OCI-LY1 (cell line): ENCODE measurements at regions not wholly inside any gene's neighbourhood (a gene's known extent, or its start where the extent isn't known, plus 50 kb on each side); places are given as distances from the start of the nearest gene placed in this dataset.

ENCODE experiments used
- H2AFZ ChIP-seq: fragments of 200-600 bp; sonication (generic), shearing (Covaris generic); 2 replicates; pipeline ENCODE4 v1.6.0; 2014; ENCODE audit warnings: antibody characterized with exemption, mild to moderate bottlenecking, low read length
- H3F3A ChIP-seq: fragments of 200-600 bp; sonication (generic), shearing (Covaris generic); 2 replicates; pipeline ENCODE4 v1.6.0; 2014; ENCODE audit warnings: mild to moderate bottlenecking, antibody characterized with exemption, low read length, moderate library complexity; ENCODE audit not compliant: insufficient read depth
- H3K27ac ChIP-seq: fragments of 200-600 bp; sonication (generic); 2 replicates; pipeline ENCODE4 v1.5.1; 2014; ENCODE audit warnings: low read length, mixed run types, mild to moderate bottlenecking, low read depth; ENCODE audit not compliant: poor library complexity, severe bottlenecking
- H3K27me3 ChIP-seq: fragments of 200-600 bp; sonication (generic); 2 replicates; pipeline ENCODE4 v1.6.0; 2014; ENCODE audit warnings: antibody characterized with exemption, mild to moderate bottlenecking, low read length, moderate library complexity; ENCODE audit not compliant: insufficient read depth
- H3K36me3 ChIP-seq: fragments of 200-600 bp; sonication (generic); 2 replicates; pipeline ENCODE4 v1.6.1; 2014; ENCODE audit warnings: mild to moderate bottlenecking, antibody characterized with exemption, low read length, moderate library complexity, mixed read lengths; ENCODE audit not compliant: insufficient read depth
- H3K4me1 ChIP-seq: fragments of 200-600 bp; sonication (generic); 2 replicates; pipeline ENCODE4 v1.5.1; 2014; ENCODE audit warnings: mild to moderate bottlenecking, low read length, moderate library complexity; ENCODE audit not compliant: insufficient read depth, severe bottlenecking
- H3K4me2 ChIP-seq: fragments of 200-600 bp; sonication (generic), shearing (Covaris generic); 2 replicates; pipeline ENCODE4 v1.6.1; 2014; ENCODE audit warnings: low read length
- H3K4me3 ChIP-seq: fragments of 200-600 bp; sonication (generic); 2 replicates; pipeline ENCODE4 v1.5.1; 2014; ENCODE audit warnings: low read length, low read depth, mild to moderate bottlenecking, mixed read lengths; ENCODE audit not compliant: poor library complexity, severe bottlenecking
- H3K79me2 ChIP-seq: fragments of 200-600 bp; shearing (Covaris generic); 2 replicates; pipeline ENCODE4 v1.6.1; 2016; ENCODE audit warnings: mixed run types, low read length, mixed read lengths; ENCODE audit not compliant: insufficient read depth
- H3K9ac ChIP-seq: fragments of 200-600 bp; sonication (generic), shearing (Covaris generic); 2 replicates; pipeline ENCODE4 v1.6.1; 2014; ENCODE audit warnings: mild to moderate bottlenecking, low read length, mixed read lengths
- H3K9me2 ChIP-seq: fragments of 200-600 bp; sonication (generic), shearing (Covaris generic); 2 replicates; pipeline ENCODE4 v1.6.1; 2014; ENCODE audit warnings: low read depth, mild to moderate bottlenecking, low read length, mixed read lengths
- H3K9me3 ChIP-seq: fragments of 200-600 bp; shearing (Covaris generic); 2 replicates; pipeline ENCODE4 v1.6.1; 2014; ENCODE audit warnings: low read length, mixed read lengths
- H4K20me1 ChIP-seq: fragments of 200-600 bp; sonication (generic), shearing (Covaris generic); 2 replicates; pipeline ENCODE4 v1.6.0; 2016; ENCODE audit warnings: mild to moderate bottlenecking, low read length; ENCODE audit not compliant: insufficient read depth
- CTCF ChIP-seq: fragments of 200-600 bp; sonication (generic), shearing (Covaris generic); IDR thresholded peaks from 2 replicates; pipeline ENCODE4 v1.5.1; 2017; ENCODE audit warnings: mild to moderate bottlenecking, antibody characterized with exemption, low read length, moderate library complexity, mixed read lengths
- EZH2 ChIP-seq: fragments of 200-600 bp; sonication (generic), shearing (Covaris generic); IDR thresholded peaks from 2 replicates; pipeline ENCODE4 v1.8.0; 2017; ENCODE audit warnings: borderline replicate concordance, mixed run types, mild to moderate bottlenecking, antibody characterized with exemption, low read length, moderate library complexity, mixed read lengths

GRCh38 chr18:1796636-1797035 is 774.7 kb downstream of the METTL4 start:
- H3K79me2 ChIP-seq, result no peaks in the 10 kb centered on the region
- no peak overlapping the region for H3K27ac ChIP-seq
- no peaks in the 10 kb centered on the region for H3K36me3 ChIP-seq
- no peak overlapping the region for H3K4me3 ChIP-seq
- no peaks in the 10 kb centered on the region for H3K9me3 ChIP-seq
- H3K9me2 ChIP-seq, result no peaks in the 10 kb centered on the region
- no peaks in the 10 kb centered on the region for H3F3A ChIP-seq
- no peak overlapping the region for H3K4me2 ChIP-seq
- no peaks in the 10 kb centered on the region for H3K4me1 ChIP-seq
- TF ChIP-seq EZH2, result no peak
- TF ChIP-seq CTCF, result no peak
- no peaks in the 10 kb centered on the region for H4K20me1 ChIP-seq
- H3K9ac ChIP-seq, result no peak overlapping the region
- no peaks in the 10 kb centered on the region for H3K27me3 ChIP-seq
- H2AFZ ChIP-seq, result no peak overlapping the region

GRCh38 chr18:1797235-1797634 is 774.1 kb downstream of the METTL4 start:
- no peaks in the 10 kb centered on the region for H3K4me1 ChIP-seq

GRCh38 chr18:1805521-1805920 is 765.8 kb downstream of the METTL4 start:
- no peak overlapping the region for H2AFZ ChIP-seq
- no peak for TF ChIP-seq CTCF
- no peak for TF ChIP-seq EZH2
- H3F3A ChIP-seq, result no peaks in the 10 kb centered on the region
- H3K36me3 ChIP-seq, result no peaks in the 10 kb centered on the region
- no peaks in the 10 kb centered on the region for H3K9me3 ChIP-seq
- no peak overlapping the region for H3K9ac ChIP-seq
- no peak overlapping the region for H3K4me3 ChIP-seq
- no peaks in the 10 kb centered on the region for H4K20me1 ChIP-seq
- no peaks in the 10 kb centered on the region for H3K4me1 ChIP-seq
- H3K27me3 ChIP-seq, result no peaks in the 10 kb centered on the region
- H3K79me2 ChIP-seq, result no peaks in the 10 kb centered on the region
- no peak overlapping the region for H3K27ac ChIP-seq
- no peak overlapping the region for H3K4me2 ChIP-seq
- no peaks in the 10 kb centered on the region for H3K9me2 ChIP-seq

More at GRCh38 chr18:1797235-1797634, 774.1 kb downstream of the METTL4 start:
- Histone ChIP-seq H3K9me2 (no peaks in the 10 kb centered on the region), H3K9ac (no peak overlapping the region), H3F3A (no peaks in the 10 kb centered on the region), H3K4me2 (no peak overlapping the region), H3K4me3 (no peak overlapping the region), H3K9me3 (no peaks in the 10 kb centered on the region), H2AFZ (no peak overlapping the region), H3K27ac (no peak overlapping the region), H4K20me1 (no peaks in the 10 kb centered on the region), H3K36me3 (no peaks in the 10 kb centered on the region), H3K79me2 (no peaks in the 10 kb centered on the region), H3K27me3 (no peaks in the 10 kb centered on the region)
- no peak for TF ChIP-seq EZH2

GRCh38 chr18:1806884-1807615 is 764.3 kb downstream of the METTL4 start:
- no peaks in the 10 kb centered on the region for H3K9me2 ChIP-seq
- no peak overlapping the region for H3K27ac ChIP-seq
- H3F3A ChIP-seq, result no peaks in the 10 kb centered on the region
- no peak overlapping the region for H3K4me3 ChIP-seq
- H3K36me3 ChIP-seq, result no peaks in the 10 kb centered on the region
- no peak overlapping the region for H3K4me2 ChIP-seq
- H2AFZ ChIP-seq, result no peak overlapping the region
- TF ChIP-seq CTCF (no peak), EZH2 (no peak)
- no peaks in the 10 kb centered on the region for H3K4me1 ChIP-seq
- no peaks in the 10 kb centered on the region for H4K20me1 ChIP-seq
- H3K27me3 ChIP-seq, result no peaks in the 10 kb centered on the region
- H3K79me2 ChIP-seq, result no peaks in the 10 kb centered on the region
- H3K9ac ChIP-seq, result no peak overlapping the region
- no peaks in the 10 kb centered on the region for H3K9me3 ChIP-seq
